ENCODE measurements at regions not wholly inside any gene's neighbourhood (a gene's known extent, or its start where the extent isn't known, plus 50 kb on each side); places are given as distances from the start of the nearest gene placed in this dataset.

DNA sequence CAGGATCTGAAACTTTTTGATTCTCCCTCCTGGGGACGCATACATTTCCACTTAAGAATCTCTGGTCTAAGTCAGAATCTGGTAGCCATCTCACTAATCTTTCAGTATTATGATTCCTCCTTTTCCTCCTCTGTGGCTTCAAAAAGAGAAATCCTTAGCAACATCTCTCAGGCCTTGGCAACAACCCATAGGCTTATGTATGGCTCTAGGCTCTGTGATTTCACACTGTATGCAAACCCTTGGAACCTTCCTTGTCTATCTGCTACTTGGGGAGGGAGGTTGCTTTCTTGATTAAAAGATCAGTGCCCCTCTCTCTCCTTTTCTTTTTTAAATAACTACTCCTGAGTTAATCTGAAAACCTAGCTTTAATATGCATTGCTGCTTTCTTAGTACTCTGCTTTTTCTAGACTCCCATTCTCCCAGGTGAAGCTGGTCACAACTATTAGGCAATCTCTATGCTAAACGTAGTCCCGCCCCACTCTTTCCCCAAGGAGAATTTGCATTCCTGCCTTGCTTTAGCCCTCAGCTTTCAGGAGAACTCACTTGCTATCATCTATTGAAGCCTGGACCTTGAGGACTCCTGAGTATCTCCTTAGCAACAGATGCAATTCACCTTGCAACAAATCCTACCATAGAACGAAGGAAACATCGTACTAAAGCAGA is 72.2 kb upstream of the L3MBTL4 start:
- no peak overlapping the region for H3K4me2 ChIP-seq (ENCODE audit: control insufficient read depth, extremely low read depth, insufficient read depth, low read depth, low read length)
- FAIRE-seq, result no peak

DNA sequence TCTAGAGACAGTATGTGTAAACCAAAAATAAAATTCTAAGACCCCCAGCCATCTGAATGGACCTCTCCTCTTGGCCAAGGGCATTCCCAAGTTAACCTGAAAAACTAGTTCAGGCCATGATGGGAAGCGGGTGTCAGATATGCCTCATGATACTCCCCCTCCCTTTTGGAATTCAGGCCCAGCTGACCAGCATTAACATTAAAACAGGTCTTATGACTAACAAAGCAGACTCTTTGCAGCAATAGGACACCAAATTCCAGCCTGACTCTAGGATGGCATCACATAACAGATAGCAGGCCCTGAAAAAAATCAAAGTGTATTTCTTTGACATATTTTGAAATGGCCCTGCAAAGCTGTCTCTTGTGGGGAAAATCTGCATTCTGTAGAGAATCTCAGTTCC is 73.3 kb upstream of the L3MBTL4 start:
- Histone ChIP-seq H2AFZ (ENCODE audit: control insufficient read depth, low read length) (no peak overlapping the region), H3K27ac (ENCODE audit: control insufficient read depth, insufficient read depth, low read length) (no peak overlapping the region), H3K9ac (ENCODE audit: control insufficient read depth, extremely low read depth, insufficient read depth, low read length) (no peak overlapping the region), H3K4me3 (ENCODE audit: control insufficient read depth in 2 of 3, extremely low read depth in 1 of 3, insufficient read depth in 2 of 3, low read depth in 1 of 3, low read length in 3 of 3) (no peak overlapping the region), H3K9me1 (ENCODE audit: control insufficient read depth, extremely low read depth, insufficient read depth, low read length) (no peaks in the 10 kb centered on the region), H3K27me3 (ENCODE audit: control insufficient read depth, extremely low read depth, insufficient read depth, low read length) (no peaks in the 10 kb centered on the region), H3K4me2 (ENCODE audit: control insufficient read depth, extremely low read depth, insufficient read depth, low read depth, low read length) (no peak overlapping the region), H3K36me3 (ENCODE audit: control insufficient read depth in 2 of 2, extremely low read depth in 1 of 2, insufficient read depth in 2 of 2, low read length in 2 of 2) (no peaks in the 10 kb centered on the region), H3K9me3 (ENCODE audit: control insufficient read depth, low read depth, low read length) (no peaks in the 10 kb centered on the region), H3K4me1 (ENCODE audit: control insufficient read depth, extremely low read depth, insufficient read depth, low read length) (no peaks in the 10 kb centered on the region), H4K20me1 (ENCODE audit: control insufficient read depth, extremely low read depth, insufficient read depth, low read length) (no peaks in the 10 kb centered on the region), H3K79me2 (ENCODE audit: control insufficient read depth, insufficient read depth, low read length) (no peaks in the 10 kb centered on the region)
- TF ChIP-seq, protein P1, sequence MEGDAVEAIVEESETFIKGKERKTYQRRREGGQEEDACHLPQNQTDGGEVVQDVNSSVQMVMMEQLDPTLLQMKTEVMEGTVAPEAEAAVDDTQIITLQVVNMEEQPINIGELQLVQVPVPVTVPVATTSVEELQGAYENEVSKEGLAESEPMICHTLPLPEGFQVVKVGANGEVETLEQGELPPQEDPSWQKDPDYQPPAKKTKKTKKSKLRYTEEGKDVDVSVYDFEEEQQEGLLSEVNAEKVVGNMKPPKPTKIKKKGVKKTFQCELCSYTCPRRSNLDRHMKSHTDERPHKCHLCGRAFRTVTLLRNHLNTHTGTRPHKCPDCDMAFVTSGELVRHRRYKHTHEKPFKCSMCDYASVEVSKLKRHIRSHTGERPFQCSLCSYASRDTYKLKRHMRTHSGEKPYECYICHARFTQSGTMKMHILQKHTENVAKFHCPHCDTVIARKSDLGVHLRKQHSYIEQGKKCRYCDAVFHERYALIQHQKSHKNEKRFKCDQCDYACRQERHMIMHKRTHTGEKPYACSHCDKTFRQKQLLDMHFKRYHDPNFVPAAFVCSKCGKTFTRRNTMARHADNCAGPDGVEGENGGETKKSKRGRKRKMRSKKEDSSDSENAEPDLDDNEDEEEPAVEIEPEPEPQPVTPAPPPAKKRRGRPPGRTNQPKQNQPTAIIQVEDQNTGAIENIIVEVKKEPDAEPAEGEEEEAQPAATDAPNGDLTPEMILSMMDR (optimal IDR thresholded peaks at IDR 0.05 in 1 of 3, IDR thresholded peaks at IDR 0.05 in 1 of 3, conservative IDR thresholded peaks at IDR 0.05 in 1 of 3; ENCODE audit: extremely low read depth in 1 of 3, insufficient read depth in 2 of 3, low read length in 3 of 3), result no peak
- no peak for TF ChIP-seq EZH2 (IDR thresholded peaks at IDR 0.05; ENCODE audit: low read length)
- FAIRE-seq (no peak), DNase-seq (ENCODE audit: low read depth, low spot score) (no peak)
- dilution Hi-C loops (cut with MboI; ENCODE audit: extremely low pct_ligation_motif_present, low sequenced_read_pairs), result no loop called here

More for the DNA sequence above, 72.2 kb upstream of the L3MBTL4 start:
- no peaks in the 10 kb centered on the region for H3K9me3 ChIP-seq (ENCODE audit: control insufficient read depth, low read depth, low read length)
- DNase-seq (ENCODE audit: low read depth, low spot score), result no peak
- no peak for TF ChIP-seq EZH2 (IDR thresholded peaks at IDR 0.05; ENCODE audit: low read length)
- TF ChIP-seq, protein P1 (optimal IDR thresholded peaks at IDR 0.05 in 1 of 3, IDR thresholded peaks at IDR 0.05 in 1 of 3, conservative IDR thresholded peaks at IDR 0.05 in 1 of 3; ENCODE audit: extremely low read depth in 1 of 3, insufficient read depth in 2 of 3, low read length in 3 of 3), result no peak
- no peaks in the 10 kb centered on the region for H3K4me1 ChIP-seq (ENCODE audit: control insufficient read depth, extremely low read depth, insufficient read depth, low read length)
- no peaks in the 10 kb centered on the region for H3K9me1 ChIP-seq (ENCODE audit: control insufficient read depth, extremely low read depth, insufficient read depth, low read length)
- H3K4me3 ChIP-seq (ENCODE audit: control insufficient read depth in 2 of 3, extremely low read depth in 1 of 3, insufficient read depth in 2 of 3, low read depth in 1 of 3, low read length in 3 of 3), result no peak overlapping the region
- no peaks in the 10 kb centered on the region for H3K36me3 ChIP-seq (ENCODE audit: control insufficient read depth in 2 of 2, extremely low read depth in 1 of 2, insufficient read depth in 2 of 2, low read length in 2 of 2)
- no peaks in the 10 kb centered on the region for H3K27me3 ChIP-seq (ENCODE audit: control insufficient read depth, extremely low read depth, insufficient read depth, low read length)
- no peak overlapping the region for H2AFZ ChIP-seq (ENCODE audit: control insufficient read depth, low read length)
- H3K79me2 ChIP-seq (ENCODE audit: control insufficient read depth, insufficient read depth, low read length), result no peaks in the 10 kb centered on the region
- dilution Hi-C loops (cut with MboI; ENCODE audit: extremely low pct_ligation_motif_present, low sequenced_read_pairs), result no loop called here
- no peaks in the 10 kb centered on the region for H4K20me1 ChIP-seq (ENCODE audit: control insufficient read depth, extremely low read depth, insufficient read depth, low read length)
- no peak overlapping the region for H3K9ac ChIP-seq (ENCODE audit: control insufficient read depth, extremely low read depth, insufficient read depth, low read length)
- H3K27ac ChIP-seq (ENCODE audit: control insufficient read depth, insufficient read depth, low read length), result no peak overlapping the region
